Brain pericyte (primary cell): ENCODE measurements at regions not wholly inside any gene's neighbourhood (a gene's known extent, or its start where the extent isn't known, plus 50 kb on each side); places are given as distances from the start of the nearest gene placed in this dataset.
"Not testable (repeated sequence)": the region's sequence is repeated elsewhere in the genome, so short reads cannot be mapped to it uniquely, and the experiment has no call there.

Experiments used
- DNase-seq: peaks from one replicate; pipeline ENCODE4 v3.0.0-alpha.2; 2012; ENCODE audit warnings: low read depth, low spot score

- DNase-seq, result no peak
These were observed 102.8 kb downstream of the PJA1 start for GRCh38 chrX:69062493-69062892.

DNA sequence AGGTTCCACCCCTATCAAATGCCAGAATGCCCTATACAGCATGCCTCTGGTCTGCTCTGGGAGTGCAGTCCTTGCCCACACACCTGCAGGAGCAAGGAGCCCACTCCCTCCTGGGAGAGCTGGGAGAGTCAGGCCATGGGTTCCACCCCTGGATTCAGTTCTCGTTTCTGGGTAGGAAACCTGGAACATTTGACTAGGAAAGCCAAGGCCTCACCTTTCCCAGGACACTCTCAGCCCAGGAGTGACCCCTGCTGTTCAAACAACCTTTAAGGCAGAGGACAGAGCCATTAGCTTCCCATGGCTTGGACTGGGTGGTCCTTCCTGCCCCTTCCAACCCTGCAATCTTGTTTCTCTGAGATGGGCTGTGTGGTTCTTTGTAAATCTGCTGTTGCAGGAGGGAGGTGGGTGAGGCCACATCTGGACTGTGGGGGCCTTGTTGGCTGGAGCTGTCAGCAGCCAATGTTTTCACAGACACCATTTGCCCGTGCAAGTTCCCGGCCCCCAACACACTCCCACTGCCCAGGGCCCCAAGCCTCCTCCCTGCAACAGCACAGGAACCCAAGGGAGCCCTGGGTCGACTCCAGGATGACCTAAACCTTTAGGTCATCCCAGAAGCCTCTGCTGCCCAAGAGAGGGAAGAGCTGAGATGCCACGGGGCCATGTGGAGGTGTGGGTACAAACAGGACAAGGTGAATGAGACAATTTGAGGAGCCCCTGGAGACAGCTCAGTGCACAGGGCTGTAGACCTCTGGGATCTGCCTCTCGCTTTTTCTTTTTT, 104.4 kb downstream of the PJA1 start:
- no peak for DNase-seq

DNA sequence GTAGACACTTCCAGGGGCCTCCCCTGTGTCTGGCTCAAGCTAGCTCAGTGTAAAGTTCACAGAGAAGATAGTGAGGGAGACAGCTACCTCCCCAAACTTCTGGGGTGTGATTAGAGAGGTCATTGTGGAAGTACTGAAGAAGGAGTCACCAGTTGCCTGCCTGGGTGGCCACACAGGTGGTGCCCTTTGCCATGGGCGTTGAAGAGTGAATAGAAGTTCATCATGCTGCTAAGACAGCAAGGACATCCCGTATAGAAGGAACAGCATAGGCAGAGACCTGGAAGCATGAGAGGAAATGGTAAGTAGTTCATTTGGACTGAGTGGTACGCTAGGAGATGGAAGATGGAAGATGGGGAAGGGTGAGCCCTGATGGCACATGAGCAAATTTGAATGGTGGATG, 110.1 kb downstream of the PJA1 start:
- DNase-seq, result no peak

DNA sequence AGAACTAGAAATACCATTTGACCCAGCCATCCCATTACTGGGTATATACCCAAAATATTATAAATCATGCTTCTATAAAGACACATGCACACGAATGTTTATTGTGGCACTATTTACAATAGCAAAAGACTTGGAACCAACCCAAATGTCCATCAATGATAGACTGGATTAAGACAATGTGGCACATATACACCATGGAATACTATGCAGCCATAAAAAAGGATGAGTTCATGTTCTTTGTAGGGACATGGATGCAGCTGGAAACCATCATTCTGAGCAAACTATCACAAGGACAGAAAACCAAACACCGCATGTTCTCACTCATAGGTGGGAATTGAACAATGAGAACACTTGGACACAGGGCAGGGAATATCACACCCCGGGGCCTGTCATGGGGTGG, 110.8 kb downstream of the PJA1 start:
- not testable (repeated sequence) for DNase-seq

DNA sequence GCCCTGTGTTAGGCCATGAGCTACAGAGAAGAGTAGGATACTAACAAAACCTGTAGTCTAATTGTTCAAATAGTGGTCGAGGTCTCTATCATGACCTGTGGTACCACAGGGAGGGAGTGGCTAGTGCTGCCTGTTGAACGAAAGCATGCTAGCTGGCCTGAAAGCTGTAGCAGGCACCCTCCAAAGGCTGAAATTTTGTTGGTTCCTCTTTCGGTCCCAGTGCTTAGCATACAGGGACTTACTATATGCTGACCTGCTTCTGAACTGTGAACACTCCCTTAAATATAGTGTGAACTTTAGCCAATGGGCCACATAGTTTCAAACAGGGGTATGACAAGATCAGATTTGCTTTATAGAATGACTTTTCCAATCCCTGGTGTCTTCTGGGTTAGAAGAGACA, 113.4 kb downstream of the PJA1 start:
- no peak for DNase-seq

- DNase-seq, result no peak
These were observed 115.0 kb downstream of the PJA1 start for GRCh38 chrX:69050051-69050765.

DNA sequence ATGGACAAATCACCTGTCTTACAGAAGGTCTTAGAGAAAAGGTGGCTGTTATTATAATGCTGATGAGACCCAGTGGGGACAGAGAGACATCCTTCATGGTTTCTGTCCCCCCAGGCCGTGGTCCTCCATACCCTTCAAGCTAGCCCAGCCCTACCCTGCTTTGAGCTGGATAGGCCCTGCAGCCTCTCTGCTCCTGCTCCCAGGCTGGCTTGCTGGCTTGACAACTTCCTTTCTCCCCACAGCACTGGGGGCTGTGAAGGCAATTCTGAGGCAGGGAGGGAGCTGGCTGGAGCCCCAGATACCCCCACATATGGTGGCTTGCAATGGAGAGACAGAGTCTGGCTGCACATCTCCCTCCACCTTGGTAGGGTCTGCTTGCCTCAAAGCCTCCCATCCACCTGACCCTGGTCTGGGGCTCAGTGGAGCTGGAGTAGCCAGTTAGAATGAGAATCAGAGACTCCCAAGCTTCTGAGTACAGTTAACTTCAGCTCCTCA, 118.2 kb downstream of the PJA1 start:
- no peak for DNase-seq

GRCh38 chrX:69045616-69046345, 119.5 kb downstream of the PJA1 start:
- no peak for DNase-seq

DNA sequence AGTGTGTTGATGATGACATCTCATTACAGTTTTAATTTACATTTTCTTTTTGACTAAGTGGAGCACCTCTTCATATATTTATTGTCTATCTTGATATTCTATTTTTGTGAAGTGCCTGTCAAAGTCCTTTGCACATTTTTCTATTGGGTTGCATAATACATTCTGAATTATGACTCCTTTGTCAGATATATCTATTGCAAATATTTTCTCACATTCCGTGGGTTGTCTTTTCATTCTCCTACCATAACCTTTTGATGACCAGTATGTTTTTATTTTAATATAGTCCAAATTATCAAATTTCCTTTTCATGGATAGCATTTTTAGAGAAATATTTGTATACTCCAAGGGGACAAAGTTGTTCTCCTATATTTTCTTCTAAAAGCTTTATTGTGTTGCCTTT, 126.4 kb downstream of the PJA1 start:
- no peak for DNase-seq

GRCh38 chrX:69038188-69038587, 127.1 kb downstream of the PJA1 start:
- no peak for DNase-seq

- no peak for DNase-seq
These were observed 127.5 kb downstream of the PJA1 start for GRCh38 chrX:69037786-69038185.

DNA sequence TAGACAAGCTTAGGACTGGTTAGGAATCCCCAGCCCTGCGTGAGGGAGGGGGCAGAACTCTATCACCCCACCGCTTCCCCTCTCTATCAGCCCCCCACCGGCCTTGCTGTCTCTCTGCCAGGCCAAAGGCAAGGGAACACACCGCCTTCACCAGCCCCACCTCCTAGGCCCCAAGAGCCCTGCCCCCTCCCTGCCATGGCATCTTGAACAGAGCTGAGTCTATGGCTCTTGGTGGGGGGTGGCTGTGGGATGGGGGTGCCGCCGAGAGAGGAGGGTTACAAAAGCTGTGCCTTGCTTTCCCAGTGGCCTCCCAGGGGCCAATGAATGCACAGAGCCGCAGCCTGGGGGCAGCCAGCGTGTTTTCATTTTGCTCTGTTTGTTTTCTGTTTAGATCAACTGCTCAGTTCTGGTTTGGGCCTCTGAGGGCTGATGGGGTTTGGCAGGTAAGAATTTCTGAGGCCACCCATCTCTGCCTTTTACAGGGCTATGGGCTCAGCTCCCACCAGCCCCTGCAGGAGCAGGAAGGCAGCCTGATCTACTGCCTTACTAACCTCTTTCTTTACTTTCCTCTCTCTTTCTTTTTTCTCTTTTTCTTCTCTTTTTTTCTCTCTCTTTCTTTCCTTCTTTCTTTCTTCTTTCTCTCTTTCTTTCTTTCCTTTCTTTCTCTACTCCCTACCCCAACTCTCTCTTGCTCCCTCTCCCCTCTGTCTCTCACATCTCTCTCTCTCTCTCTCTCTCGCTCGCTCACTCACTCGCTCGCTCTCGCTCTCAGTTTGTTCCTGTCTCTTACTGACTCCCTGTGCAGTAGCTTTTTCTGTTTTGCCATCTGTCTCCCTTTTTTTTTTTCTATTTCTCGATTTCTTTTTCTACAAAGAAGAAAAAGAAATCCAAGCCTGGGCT, 128.3 kb downstream of the PJA1 start:
- DNase-seq, result no peak

DNA sequence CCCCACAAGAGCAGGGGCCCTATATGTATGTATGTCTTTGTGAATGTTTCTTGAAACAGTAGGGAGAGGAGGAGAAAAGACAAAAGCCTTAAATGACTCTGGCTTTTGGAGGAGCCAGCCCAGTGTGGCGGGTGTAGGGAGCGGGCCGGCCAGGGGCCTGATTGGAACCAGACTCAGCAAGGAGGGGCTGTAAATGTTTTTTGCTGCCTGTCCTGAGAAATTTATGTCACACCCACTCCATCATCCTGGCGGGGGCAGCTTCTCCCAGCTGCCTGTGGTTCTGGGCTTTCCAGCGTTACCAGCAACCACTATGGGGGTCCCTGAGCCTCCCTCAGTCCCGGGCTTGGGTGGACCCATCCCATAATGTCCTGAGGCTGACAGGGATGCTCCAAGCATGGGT, 130.8 kb downstream of the PJA1 start:
- DNase-seq, result no peak

DNA sequence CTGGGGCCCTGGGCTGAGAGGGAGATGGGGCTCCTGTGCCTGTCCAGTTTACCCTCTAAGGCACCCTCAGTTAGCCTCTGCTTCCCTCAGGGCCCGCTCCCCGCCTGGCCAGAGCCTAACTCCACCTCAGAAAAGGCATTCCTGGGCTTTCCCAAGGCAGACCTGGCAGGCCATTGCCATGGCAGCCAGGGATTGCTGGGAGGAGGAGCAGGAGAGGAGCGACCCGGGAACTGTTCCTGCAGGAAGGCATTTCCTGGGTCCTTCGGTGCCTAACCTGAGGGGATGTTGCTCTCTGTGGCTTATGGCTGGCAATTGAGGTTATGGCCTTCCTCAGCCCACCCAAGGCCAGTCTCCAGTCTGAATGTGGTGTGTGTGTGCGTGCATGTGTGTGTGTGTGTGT, 131.3 kb downstream of the PJA1 start:
- no peak for DNase-seq

- no peak for DNase-seq
These were observed 132.7 kb downstream of the PJA1 start for GRCh38 chrX:69032601-69033000.

DNA sequence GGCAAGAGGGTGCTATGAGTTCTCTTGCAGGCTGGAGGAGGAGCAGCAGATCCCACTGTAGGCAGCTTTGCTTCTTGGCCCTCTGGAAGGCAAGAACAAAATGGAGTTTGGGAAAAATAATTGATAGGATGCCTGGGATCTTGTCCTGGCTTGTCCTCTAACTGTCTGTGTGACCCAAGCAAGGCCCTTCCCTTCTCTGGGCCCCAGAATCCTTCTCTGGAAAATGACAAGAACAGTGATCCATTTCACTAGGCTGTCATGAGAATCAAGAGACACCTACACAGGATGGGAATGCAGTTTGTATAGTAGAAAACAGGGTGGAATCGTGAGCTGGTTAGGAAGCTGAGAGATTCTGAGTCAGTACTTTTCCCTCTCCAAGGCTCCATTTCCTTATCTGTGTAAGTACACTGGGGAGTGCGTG, 133.3 kb downstream of the PJA1 start:
- no peak for DNase-seq

DNA sequence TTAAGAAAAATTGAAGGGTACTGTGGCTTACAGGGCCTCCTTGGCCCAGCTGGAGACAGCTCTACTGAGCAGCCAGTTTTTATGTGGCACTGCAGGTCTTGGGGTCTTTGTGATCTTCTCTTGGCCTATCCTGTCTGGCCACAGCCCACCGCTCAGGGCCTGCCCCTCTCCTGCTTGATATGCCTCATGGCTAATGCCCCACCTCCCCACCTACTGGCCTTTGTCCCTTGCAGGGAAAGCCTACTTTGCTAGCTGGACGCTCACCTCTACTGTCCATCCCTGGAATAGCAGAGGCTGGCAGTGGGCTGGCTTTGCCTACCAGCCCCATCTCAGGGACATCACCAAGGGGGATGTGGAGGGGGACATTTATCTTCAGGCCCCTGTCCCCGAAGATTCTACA, 134.1 kb downstream of the PJA1 start:
- DNase-seq, result no peak

DNA sequence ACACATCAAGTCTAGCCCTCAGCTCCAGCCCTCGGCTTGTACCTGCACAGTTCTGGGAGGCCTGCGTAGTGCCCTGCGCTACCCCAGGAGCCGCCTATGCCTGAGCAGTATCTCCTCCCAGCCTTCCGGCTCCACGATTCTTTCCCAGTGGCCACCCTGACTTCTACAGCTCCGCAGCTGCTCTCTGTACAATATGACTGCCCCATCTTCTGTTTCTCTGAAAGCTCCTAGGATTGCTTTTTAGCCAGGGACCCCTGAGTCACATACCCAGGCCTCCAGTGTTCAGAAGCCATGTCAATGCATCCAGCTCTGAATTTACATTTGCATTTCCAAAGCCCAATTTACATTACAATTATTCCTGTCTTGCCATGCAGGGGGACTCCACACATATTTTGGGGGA, 135.5 kb downstream of the PJA1 start:
- no peak for DNase-seq

DNA sequence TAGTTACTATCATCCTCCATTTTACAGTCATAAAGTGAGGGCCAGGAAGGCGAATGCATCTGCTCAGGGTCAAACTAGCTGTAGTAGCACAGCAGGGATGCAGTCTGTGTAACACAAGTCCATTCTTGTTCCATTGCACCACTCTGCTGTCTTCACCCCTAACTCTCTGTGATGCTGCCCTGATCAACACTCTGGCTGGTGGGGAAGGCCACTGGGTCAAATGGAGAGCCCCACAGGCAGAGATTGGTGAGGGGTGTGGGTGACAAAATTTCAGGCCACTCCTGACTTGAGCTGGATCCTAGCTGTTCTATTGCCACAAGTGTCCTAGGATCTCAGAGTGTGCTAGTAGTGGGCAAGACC, 136.5 kb downstream of the PJA1 start:
- DNase-seq, result no peak

- no peak for DNase-seq
These were observed 137.1 kb downstream of the PJA1 start for GRCh38 chrX:69028006-69028760.
